Colonic mucosa (tissue), 4 donors: ENCODE measurements at regions not wholly inside any gene's neighbourhood (a gene's known extent, or its start where the extent isn't known, plus 50 kb on each side); places are given as distances from the start of the nearest gene placed in this dataset.

ENCODE experiments used
- DNase-seq: peaks from one replicate; pipeline ENCODE4 v3.0.0-alpha.2; 2020
- H3K27ac ChIP-seq: fragments of 200-600 bp; one replicate; pipeline ENCODE4 v1.8.0; 2021
- H3K27me3 ChIP-seq: fragments of 200-600 bp; one replicate; pipeline ENCODE4 v1.8.0; 2021
- H3K36me3 ChIP-seq: fragments of 200-600 bp; one replicate; pipeline ENCODE4 v1.8.0; 2021
- H3K4me1 ChIP-seq: fragments of 200-600 bp; one replicate; pipeline ENCODE4 v1.8.0; 2021; ENCODE audit warnings: mild to moderate bottlenecking
- H3K4me3 ChIP-seq: fragments of 200-600 bp; one replicate; pipeline ENCODE4 v1.8.0; 2021
- H3K9ac ChIP-seq, 2 donors: one replicate each; pipeline ENCODE4 v1.7.0; 2013; ENCODE audit warnings: control low read depth in 2 of 2, low read depth in 2 of 2, low read length in 2 of 2
- H3K9me3 ChIP-seq: fragments of 200-600 bp; one replicate; pipeline ENCODE4 v1.8.0; 2021
- intact Hi-C: fragments of 100-400 bp; cut with DNase I; formaldehyde crosslinking; loops from one replicate; pipeline ENCODE4 v1.14.1; 2022
- TF ChIP-seq, protein P1 (sequence below): fragments of 200-600 bp; IDR thresholded peaks from one replicate; pipeline ENCODE4 v1.8.0; 2022; ENCODE audit warnings: antibody characterized with exemption, mild to moderate bottlenecking
- donor health status: healthy.
- donor health status: DM: no; HTN: no; CAD: no.
- donor health status: DM: no; HTN: no; CAD: no.

DNA sequence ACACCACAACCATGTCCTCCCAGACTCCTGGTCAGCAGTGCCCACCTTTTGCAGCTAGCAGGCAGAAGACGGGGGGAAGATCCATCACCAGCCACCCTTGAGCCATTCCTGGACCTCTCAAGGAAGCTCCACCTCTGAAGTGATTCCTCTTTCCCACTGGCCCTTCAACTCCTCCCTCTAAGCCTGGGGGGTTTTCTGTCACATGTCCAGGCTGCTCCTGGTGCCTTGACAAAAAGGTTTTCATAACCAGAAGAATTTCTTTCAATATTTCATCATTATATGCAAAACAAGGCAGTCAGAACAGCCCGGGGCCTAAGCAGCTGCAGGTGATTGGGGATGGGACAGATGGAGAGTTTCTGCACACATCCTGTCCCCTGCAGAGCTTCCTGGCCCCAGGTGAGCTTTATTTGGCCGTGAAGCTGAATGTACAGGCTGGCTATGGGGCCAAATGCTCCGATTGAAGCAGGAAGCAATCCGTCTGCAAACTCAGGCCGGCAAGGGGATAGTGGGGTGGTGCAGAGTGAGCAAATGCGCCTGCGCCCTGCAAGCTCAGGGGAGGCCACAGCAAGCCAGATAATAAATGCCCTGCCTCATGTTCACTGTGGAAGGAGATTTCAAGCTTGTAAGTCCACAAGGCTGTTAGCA, 173.5 kb downstream of the C5orf15 start:
- DNase-seq, result no peak
- H3K4me3 ChIP-seq, result no peak overlapping the region
- no peaks in the 10 kb centered on the region for H3K27me3 ChIP-seq
- H3K36me3 ChIP-seq, result no peaks in the 10 kb centered on the region
- no peaks in the 10 kb centered on the region for H3K9me3 ChIP-seq
- H3K9ac ChIP-seq, result no peak overlapping the region
- intact Hi-C loops, result no loop called here
- TF ChIP-seq, protein P1, sequence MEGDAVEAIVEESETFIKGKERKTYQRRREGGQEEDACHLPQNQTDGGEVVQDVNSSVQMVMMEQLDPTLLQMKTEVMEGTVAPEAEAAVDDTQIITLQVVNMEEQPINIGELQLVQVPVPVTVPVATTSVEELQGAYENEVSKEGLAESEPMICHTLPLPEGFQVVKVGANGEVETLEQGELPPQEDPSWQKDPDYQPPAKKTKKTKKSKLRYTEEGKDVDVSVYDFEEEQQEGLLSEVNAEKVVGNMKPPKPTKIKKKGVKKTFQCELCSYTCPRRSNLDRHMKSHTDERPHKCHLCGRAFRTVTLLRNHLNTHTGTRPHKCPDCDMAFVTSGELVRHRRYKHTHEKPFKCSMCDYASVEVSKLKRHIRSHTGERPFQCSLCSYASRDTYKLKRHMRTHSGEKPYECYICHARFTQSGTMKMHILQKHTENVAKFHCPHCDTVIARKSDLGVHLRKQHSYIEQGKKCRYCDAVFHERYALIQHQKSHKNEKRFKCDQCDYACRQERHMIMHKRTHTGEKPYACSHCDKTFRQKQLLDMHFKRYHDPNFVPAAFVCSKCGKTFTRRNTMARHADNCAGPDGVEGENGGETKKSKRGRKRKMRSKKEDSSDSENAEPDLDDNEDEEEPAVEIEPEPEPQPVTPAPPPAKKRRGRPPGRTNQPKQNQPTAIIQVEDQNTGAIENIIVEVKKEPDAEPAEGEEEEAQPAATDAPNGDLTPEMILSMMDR, result no peak
- no peak overlapping the region for H3K27ac ChIP-seq
- H3K4me1 ChIP-seq, result no peaks in the 10 kb centered on the region

DNA sequence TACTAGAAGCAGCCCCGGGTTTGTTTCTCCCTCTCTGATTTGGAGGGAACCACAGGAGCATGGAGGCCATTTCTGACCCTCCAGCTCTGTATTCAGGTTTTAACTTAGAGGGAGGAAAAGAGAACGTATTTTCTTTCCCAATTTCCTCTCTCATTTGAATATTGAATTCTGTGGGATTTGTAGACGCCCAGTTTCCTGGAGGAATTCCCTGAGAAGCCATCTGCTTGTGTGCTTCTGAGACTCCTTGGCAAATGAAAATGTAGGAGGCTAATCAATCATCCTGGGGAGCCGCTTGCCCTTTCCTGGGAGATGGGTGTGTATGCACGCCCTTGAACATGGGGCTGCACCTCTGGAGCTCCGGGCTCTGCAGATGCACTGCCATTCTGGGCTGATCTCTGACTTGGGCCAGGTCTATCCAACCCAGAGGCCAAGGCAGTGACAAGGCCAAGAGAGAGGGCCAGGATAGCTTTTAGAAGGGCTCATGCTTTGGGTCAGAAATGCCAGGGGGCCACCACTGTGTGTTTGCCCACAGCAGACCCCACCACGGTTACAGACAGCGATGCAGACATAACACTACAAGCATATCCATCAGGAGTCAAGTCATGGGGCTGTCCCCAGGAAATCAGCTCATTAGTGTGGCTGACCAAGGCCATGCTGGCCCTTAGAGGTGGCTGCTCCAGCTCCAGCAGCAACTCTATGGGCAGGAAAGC, 174.5 kb downstream of the C5orf15 start:
- DNase-seq, result no peak
- H3K36me3 ChIP-seq, result no peaks in the 10 kb centered on the region
- intact Hi-C loops, result no loop called here

DNA sequence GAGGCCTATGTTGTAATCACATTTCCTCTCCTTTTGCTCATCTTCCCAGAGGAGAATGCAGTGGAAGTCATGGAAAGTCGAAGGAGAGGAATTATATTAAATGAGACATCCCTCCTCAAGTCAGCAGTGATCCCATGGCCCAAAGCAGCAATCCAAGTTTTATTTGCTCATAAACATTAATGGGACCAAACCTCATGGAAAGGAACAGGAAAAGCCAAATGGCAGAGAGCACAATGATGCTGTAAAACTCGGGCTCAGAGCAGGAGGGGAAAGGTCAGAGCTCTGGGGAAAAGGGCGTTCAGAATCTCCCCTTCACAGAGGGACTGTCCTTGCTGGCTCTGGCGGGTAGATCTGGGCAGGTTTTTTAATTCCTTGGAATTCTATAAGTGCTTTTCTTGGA, 175.8 kb downstream of the C5orf15 start:
- no peak for DNase-seq
- H3K27me3 ChIP-seq, result no peaks in the 10 kb centered on the region
- H3K27ac ChIP-seq, result no peak overlapping the region
- no peaks in the 10 kb centered on the region for H3K9me3 ChIP-seq
- H3K36me3 ChIP-seq, result no peaks in the 10 kb centered on the region
- no peak overlapping the region for H3K4me3 ChIP-seq
- H3K9ac ChIP-seq, result no peak overlapping the region
- H3K4me1 ChIP-seq, result no peaks in the 10 kb centered on the region
- TF ChIP-seq, protein P1, result no peak
- intact Hi-C loops, result no loop called here

More for the DNA sequence above, 174.5 kb downstream of the C5orf15 start:
- H3K4me1 ChIP-seq, result no peaks in the 10 kb centered on the region
- H3K9me3 ChIP-seq, result no peaks in the 10 kb centered on the region
- no peak overlapping the region for H3K9ac ChIP-seq
- no peak overlapping the region for H3K4me3 ChIP-seq
- TF ChIP-seq, protein P1, result no peak
- H3K27me3 ChIP-seq, result no peaks in the 10 kb centered on the region
- no peak overlapping the region for H3K27ac ChIP-seq

DNA sequence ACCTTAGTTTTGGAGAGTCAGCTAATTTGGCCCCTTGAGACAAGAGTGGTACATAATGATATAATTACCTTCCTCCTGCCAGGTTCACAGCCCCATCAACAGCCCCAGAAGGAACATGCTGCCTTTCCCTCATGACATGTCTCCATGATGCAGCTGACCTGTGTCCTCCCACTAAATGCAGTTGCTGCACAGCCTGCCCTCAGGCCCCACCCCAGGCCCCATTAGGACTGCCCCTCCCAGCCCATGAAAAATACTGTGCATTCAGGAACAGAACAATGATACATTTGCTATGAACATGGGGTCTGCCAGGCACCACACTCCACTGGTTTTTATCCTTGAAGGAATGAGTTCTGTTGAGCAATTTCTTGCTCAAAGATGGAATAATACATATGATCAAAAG, 176.4 kb downstream of the C5orf15 start:
- Histone ChIP-seq H3K9me3 (no peaks in the 10 kb centered on the region), H3K36me3 (no peaks in the 10 kb centered on the region), H3K4me3 (no peak overlapping the region), H3K27ac (no peak overlapping the region), H3K9ac (no peak overlapping the region), H3K4me1 (no peaks in the 10 kb centered on the region), H3K27me3 (no peaks in the 10 kb centered on the region)
- DNase-seq, result no peak
- intact Hi-C loops, result no loop called here
- TF ChIP-seq, protein P1, result no peak

DNA sequence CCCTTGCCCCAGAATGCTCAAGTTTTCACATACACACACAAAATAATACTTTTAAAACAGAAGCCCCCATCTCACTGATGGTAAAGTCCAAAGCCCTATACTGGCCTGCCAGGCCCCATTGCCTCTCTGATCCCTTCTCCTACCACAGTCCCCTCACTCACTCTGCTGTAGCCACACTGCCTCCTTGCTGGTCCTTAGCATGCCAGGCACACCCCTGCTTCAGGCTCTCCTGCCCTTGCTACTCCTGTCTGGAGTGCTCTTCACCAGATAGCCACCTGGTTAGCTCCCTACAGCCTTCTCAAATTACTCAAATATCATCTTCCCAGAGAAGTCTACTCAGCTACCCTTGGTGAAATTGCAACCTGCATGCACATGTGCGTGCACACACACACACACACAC, 177.5 kb downstream of the C5orf15 start:
- intact Hi-C loops, result no loop called here
- Histone ChIP-seq H3K9ac (no peak overlapping the region), H3K9me3 (no peaks in the 10 kb centered on the region), H3K4me1 (no peaks in the 10 kb centered on the region), H3K27ac (no peak overlapping the region), H3K36me3 (no peaks in the 10 kb centered on the region), H3K4me3 (no peak overlapping the region), H3K27me3 (no peaks in the 10 kb centered on the region)
- TF ChIP-seq, protein P1, result no peak
- no peak for DNase-seq
